ENCODE measurements at regions not wholly inside any gene's neighbourhood (a gene's known extent, or its start where the extent isn't known, plus 50 kb on each side); places are given as distances from the start of the nearest gene placed in this dataset.

DNA sequence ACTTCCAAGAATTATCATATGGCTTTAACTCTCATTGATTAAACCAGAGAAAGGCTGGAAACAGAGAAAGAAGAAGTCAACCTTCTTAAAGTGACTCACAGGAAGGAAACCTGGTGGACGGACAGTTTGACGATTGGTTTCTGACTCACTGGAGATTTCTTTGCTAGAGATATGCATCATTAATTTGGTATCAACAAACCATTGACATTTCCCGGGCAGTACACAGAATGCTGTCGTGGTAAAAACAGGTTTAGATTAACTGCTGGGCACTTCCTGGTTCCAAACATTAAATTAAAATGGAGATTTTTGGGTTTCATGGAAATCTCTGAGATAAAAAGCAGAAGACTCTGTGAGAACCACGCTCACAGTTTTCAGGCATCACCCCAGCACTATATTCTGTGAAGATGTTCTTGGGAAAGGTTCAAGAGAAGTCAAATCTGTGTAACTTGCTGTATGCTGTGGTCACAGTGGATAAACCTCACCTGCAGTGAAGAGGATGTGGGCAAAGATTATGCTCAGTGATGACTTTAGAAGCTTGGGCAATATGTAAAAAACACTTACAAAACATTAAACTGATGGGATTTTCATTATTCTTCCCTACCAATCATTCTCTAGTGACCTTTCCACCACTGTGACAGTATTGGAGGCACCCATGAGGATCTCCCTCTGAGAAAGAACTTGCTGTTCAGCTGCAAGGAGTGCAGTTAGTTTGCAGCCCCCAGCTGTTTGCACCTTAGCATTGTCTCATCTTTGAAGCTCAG lies 61.1 kb upstream of the CD44 start:
- peak in 1 of 2 experiments; percentile 46 for DNase-seq (ENCODE audit: low read depth in 2 of 2)

DNA sequence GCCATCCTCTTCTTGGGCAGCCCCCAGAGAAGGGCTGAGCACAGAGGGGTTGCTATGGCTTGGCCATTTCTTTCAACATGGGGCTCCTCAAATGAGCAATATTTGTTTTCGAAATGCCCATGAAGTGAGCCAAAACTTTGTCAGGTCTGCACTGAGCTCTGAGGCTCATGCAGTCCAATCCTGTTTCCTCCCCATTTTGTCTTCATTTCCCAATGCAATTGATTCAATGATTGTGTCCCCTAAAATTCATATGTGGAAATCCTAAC lies 60.6 kb upstream of the CD44 start:
- DNase-seq (ENCODE audit: low read depth in 2 of 2) = no peak

DNA sequence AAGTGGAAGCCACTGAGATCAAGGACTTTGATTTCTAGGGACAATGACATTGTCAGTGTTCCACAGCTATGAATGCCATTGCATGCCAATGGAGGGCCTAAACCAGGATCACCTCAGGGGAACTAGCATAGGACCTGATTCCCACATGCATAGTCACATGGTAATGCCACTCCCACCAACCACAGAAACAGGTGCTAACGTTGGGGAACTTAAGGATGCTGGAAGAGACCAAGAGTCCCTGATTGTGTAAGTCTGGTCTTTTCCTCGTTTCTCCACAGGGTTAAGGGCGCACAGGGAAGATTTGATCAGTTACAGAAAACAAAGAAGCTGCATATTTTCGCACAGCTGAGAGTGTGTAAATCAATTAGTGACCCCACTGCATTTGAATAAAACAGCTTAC lies 59.4 kb upstream of the CD44 start:
- DNase-seq (ENCODE audit: low read depth in 2 of 2) = no peak

DNA sequence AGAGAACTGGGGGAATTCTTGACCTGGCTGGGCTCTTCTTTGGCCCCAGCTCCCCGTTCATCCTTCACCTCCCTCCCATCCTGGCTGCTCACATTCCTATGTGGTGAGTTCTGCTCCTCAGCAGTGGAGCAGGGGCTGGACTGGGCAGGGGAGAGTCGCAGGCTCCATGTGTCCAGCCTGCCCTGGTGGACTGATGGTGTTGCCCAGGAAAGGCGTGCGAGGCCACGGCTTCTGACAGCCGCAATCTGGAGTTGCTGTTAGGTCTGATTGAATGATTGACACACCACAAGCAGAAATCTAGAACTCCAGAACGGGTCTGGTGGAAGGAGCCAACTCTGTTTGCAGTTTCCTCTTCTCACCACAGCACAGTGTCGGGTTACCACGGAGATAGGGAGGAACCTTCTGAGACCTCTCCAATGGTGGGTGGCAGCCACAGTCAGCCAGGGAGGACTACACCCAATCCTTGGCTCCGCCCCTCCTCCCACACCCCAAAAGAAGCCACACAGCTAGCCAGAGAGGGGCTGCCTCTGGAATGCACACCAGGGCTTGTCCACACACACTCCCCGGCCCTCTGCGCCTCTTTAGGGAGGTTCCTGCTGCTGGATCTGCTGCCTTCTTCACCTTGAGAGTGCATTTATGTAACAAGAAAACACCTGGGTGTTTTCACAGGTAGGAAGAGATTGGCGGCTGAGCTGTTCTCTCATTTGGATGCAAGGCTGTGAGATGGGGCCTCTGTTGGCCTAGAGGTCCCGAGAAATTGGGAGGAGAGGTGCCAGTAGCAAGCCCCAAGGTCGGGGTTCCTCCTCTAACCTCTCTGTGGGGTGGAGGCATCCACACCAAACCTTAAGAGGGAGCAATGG lies 56.4 kb upstream of the CD44 start:
- DNase-seq (ENCODE audit: low read depth in 2 of 2) = peak; percentile 60 to 66

DNA sequence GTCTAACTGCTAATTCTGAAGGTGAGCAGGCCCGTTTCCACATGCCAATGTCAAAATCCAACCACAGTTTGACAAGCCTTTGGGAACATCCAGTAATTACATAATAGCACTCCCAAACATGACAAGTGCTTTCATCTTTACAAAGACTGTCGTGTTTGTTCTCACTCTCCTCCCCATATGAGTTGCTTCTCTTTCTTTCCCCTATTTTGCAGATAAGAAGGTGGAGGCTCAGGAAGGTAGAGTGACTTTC lies 55.9 kb upstream of the CD44 start:
- no peak for DNase-seq (ENCODE audit: low read depth in 2 of 2)

DNA sequence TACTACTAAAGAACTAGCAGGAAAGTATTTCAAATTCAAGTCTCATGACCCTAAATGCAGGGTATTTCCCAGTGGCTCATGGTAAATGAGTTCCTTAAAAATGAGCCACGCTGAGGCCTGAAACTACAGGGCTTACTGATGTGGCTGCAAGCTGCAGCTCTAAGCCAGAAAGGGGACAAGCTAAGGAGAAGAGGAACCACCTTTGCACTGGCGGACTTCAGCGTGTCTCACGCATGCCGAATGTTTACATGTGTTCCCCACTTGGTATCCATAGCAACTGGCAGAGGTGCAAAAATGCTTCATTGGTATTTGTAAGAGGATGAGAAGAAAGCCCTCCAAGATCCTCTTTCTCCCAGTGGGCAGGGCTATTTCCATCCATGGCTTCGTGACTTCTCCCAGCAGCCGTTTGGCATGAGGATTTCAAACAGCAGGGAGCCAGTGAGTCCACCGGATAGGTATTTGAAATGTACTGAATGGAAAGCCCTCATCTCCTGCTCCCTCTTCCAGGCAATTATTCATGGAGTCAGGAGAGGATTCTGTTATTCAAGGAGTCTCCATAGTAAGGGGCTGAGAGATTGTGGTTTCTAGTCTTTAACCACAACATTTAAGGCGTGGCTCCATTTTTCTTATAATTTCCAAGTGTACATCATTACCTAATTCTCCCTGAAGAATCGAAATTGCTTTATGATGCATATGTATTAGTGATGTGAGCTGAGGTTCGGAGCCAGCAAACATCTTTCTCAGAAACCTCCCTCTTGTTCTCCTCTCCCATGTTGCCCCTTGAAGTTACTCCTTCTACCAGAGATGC lies 55.3 kb upstream of the CD44 start:
- peak; percentile 100 for DNase-seq (ENCODE audit: low read depth in 2 of 2)

DNA sequence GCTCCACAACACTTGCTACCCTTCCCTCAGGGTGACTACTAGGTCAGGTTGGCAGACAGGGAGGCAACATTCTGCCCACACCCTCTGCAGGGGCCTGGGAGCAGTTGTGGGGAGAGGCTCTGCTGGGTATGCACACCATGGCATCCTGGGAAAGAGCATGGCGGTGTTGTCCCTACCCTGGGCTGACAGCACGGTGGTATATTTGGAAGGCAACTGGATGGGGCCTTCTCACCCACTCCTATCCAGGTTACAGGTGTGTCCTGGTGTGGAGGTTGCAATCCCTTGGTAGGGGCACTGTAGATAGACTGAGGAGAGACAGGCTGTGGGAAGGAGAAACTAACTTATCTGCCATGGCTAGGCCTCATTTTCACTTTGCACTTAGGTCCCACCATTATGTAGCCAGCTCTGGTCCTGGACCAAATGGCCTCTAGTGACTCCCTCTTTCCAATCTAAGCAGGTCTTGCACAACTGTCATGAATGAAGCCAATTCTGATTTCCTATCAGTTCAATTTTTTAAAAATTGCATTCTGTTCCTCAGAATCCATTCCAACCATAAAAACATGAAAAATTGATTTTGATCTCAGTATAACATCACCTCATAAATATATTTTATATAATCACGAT lies 54.0 kb upstream of the CD44 start:
- DNase-seq (ENCODE audit: low read depth in 2 of 2) = no peak

DNA sequence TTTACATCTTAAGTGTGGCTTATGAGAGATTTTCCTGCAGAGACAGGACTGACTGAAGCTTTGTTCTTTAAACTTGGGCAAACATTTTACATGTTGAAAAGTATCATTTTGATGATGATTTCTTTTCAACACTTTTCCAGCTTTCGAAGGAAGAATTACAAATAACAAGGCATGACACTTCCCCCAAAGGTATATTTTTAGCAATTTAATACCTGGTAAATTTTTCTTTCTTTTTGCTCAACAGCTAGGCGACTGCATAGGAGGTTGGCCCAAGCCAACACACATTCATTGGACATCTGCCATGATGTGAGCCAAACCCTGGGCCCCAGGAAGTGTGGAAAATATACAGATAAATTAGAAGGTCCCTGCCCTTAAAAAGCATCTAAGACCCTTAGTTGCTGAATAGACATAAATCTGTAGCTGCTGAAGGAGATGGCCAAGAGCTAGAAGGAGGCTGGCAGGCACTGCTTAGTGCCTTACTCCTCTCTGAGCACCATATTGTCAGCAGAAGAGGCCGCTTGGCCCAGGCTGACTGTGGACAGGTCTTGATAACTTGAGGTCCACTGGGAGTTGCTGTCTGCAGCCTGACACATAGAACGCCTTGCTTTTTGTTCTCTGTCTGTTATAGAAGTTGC lies 53.3 kb upstream of the CD44 start:
- no peak for DNase-seq (ENCODE audit: low read depth in 2 of 2)

DNA sequence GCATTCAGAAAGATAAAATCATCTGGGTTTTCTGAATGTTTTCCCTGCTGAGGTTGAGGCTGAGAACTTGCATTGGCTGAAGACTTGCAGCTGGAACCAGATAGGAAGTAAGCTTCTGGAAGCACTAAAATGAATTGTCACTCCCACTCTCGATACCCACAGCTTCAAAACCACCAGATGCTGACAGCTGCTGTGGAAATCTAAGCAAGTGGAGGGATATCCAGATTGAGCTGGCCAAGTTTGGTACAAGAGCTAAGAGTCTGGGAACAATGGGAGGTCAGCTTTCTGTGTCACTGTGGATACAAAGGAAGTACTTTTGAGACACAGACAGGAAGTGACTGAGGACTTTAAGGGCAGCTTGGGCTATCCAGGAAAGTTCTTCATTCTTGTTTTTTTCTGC lies 51.3 kb upstream of the CD44 start:
- no peak for DNase-seq (ENCODE audit: low read depth in 2 of 2)

DNA sequence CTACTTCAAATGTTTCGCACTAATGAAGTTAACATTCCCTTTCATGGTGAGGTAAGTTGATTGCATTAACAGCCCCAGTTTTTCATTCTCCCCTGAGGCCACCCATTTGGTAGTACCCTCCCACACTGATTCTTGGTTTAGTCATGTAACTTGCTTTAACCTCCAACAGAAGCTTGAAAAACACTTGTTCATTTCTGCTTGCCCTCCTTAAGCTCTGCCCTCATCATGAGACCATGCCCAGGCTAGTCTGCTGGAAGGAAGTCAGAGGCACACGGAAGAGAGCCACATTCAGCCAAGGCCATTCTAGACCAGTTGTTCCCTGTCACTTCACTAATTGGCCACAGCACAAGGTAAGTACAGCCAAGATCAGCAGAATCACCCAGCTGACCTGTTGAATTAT lies 50.7 kb upstream of the CD44 start:
- DNase-seq (ENCODE audit: low read depth in 2 of 2) = no peak

DNA sequence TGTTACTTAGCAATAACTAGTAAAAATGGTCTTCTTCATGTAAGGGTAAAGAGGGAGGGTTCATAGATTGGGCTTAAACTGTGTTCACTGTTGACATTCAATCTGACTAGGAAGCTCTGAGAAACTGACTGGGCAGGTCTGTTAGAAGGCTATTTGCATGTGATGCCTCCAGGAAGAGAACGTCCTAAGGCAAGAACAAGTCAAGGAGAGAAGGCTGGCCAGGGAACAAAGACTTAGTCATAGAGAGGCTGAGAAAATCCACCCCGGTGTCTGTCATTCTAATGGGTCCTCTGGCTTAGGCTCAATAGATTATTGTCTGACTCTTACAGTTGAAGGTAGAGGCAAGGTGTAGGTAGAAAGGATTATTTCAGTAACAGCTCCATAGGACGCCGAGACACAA lies 50.3 kb upstream of the CD44 start:
- no peak for DNase-seq (ENCODE audit: low read depth in 2 of 2)

Measured in fibroblast of skin of left quadriceps (primary cell).